NOMO-1 treated with dmso at 0.1 percent for 144 hours (cell line): ENCODE measurements at regions not wholly inside any gene's neighbourhood (a gene's known extent, or its start where the extent isn't known, plus 50 kb on each side); places are given as distances from the start of the nearest gene placed in this dataset.
"Not testable (repeated sequence)": the region's sequence is repeated elsewhere in the genome, so short reads cannot be mapped to it uniquely, and the experiment has no call there.

Experiments
- DNase-seq: peaks from one replicate; lab custom pipeline; 2025; ENCODE audit not compliant: unreplicated experiment; lab: John Stamatoyannopoulos, UW

GRCh38 chr2:180238729-180239128 is 231.6 kb upstream of the CWC22 start:
- no peak for DNase-seq

- DNase-seq = not testable (repeated sequence)
These were observed 229.0 kb upstream of the CWC22 start for GRCh38 chr2:180236061-180236460.

- not testable (repeated sequence) for DNase-seq
These were observed 228.4 kb upstream of the CWC22 start for GRCh38 chr2:180235506-180235905.

- DNase-seq = not testable (repeated sequence)
These were observed 227.9 kb upstream of the CWC22 start for GRCh38 chr2:180234991-180235390.

GRCh38 chr2:180231015-180231414 is 223.9 kb upstream of the CWC22 start:
- DNase-seq = no peak

- DNase-seq = no peak
These were observed 220.4 kb upstream of the CWC22 start for GRCh38 chr2:180227461-180227860.

GRCh38 chr2:180225118-180225517 is 218.0 kb upstream of the CWC22 start:
- no peak for DNase-seq

- DNase-seq = peak; percentile 1
These were observed 215.5 kb upstream of the CWC22 start for GRCh38 chr2:180222644-180223043.

- DNase-seq = no peak
These were observed 212.4 kb upstream of the CWC22 start for GRCh38 chr2:180219491-180219890.

- DNase-seq = no peak
These were observed 201.7 kb upstream of the CWC22 start for GRCh38 chr2:180208841-180209240.

GRCh38 chr2:180205621-180206235 is 198.6 kb upstream of the CWC22 start:
- no peak for DNase-seq

- no peak for DNase-seq
These were observed 196.9 kb upstream of the CWC22 start for GRCh38 chr2:180203972-180204371.

GRCh38 chr2:180202467-180202951 is 195.4 kb upstream of the CWC22 start:
- DNase-seq = no peak

- DNase-seq = no peak
These were observed 189.4 kb upstream of the CWC22 start for GRCh38 chr2:180196419-180196977.

- DNase-seq = no peak
These were observed 188.8 kb upstream of the CWC22 start for GRCh38 chr2:180195847-180196246.

GRCh38 chr2:180191432-180192124 is 184.5 kb upstream of the CWC22 start:
- no peak for DNase-seq

- no peak for DNase-seq
These were observed 183.8 kb upstream of the CWC22 start for GRCh38 chr2:180190851-180191250.

- no peak for DNase-seq
These were observed 180.5 kb upstream of the CWC22 start for GRCh38 chr2:180187611-180188010.

- no peak for DNase-seq
These were observed 177.4 kb upstream of the CWC22 start for GRCh38 chr2:180184506-180184905.

- no peak for DNase-seq
These were observed 173.4 kb upstream of the CWC22 start for GRCh38 chr2:180180511-180180910.

GRCh38 chr2:180177534-180177933 is 170.4 kb upstream of the CWC22 start:
- no peak for DNase-seq

- DNase-seq = no peak
These were observed 168.6 kb upstream of the CWC22 start for GRCh38 chr2:180175736-180176135.
